GM12873 (cell line): ENCODE measurements at regions not wholly inside any gene's neighbourhood (a gene's known extent, or its start where the extent isn't known, plus 50 kb on each side); places are given as distances from the start of the nearest gene placed in this dataset.
A peak's percentile ranks its signal among the peaks of the same experiment; 100 is the strongest.

Source experiments
- TF ChIP-seq, protein P1 (sequence below): IDR thresholded peaks from 2 replicates; pipeline ENCODE4 v1.5.1; 2012; ENCODE audit warnings: low read depth, mild to moderate bottlenecking, moderate library complexity, low read length, control low read depth; ENCODE audit not compliant: insufficient read depth; ENCODE audit errors: missing control alignments

DNA sequence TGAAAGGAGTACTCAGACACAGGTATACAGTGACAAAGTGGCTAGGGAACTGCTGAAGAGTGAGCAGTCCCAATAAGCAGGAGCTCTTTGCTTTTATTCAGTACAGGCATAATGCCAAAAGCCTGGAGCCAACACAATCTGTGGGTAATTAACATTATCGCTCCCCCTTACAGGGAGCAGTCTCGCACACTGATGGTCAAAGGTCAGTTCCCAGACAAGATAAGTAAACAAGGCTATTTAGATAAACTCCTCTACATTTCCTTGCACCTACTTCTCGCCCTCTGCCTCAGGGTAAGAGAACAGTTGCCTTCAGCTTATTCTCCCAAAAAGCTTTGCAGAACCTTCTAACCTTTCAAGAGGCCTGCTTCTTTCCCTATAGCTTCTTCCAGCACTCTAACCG is 73.9 kb upstream of the TAF9B start:
- TF ChIP-seq, protein P1, sequence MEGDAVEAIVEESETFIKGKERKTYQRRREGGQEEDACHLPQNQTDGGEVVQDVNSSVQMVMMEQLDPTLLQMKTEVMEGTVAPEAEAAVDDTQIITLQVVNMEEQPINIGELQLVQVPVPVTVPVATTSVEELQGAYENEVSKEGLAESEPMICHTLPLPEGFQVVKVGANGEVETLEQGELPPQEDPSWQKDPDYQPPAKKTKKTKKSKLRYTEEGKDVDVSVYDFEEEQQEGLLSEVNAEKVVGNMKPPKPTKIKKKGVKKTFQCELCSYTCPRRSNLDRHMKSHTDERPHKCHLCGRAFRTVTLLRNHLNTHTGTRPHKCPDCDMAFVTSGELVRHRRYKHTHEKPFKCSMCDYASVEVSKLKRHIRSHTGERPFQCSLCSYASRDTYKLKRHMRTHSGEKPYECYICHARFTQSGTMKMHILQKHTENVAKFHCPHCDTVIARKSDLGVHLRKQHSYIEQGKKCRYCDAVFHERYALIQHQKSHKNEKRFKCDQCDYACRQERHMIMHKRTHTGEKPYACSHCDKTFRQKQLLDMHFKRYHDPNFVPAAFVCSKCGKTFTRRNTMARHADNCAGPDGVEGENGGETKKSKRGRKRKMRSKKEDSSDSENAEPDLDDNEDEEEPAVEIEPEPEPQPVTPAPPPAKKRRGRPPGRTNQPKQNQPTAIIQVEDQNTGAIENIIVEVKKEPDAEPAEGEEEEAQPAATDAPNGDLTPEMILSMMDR = no peak

DNA sequence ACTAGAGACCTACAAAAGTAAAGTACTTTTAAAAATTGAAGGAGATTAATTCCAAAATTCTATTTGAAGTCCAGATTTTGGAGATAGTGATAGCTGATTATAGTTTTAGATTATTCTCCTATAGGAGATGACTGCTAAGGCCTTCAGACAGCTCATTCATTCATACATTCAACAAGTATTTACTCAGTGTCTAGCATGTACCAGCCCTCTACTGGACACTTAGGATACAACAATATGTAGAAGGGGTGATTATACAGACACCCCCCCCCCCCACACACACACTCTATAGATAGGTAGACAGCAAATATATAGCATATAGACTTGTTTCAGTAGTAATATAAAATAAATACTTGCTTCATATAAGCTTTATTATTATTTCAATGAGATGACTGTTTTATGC is 60.4 kb upstream of the TAF9B start:
- TF ChIP-seq, protein P1 = peak; percentile 45
